ENCODE measurements at regions not wholly inside any gene's neighbourhood (a gene's known extent, or its start where the extent isn't known, plus 50 kb on each side); places are given as distances from the start of the nearest gene placed in this dataset.

GRCh38 chr16:65833171-65833871 is 533.2 kb upstream of the CDH5 start:
- H3K4me1 ChIP-seq (ENCODE audit: insufficient read depth, low read length) = peaks cover 8% of the 10 kb centered on the region; the same call in 1 of the 2 replicates
- no peak for DNase-seq (ENCODE audit: low spot score)
- H3K36me3 ChIP-seq (replicated peaks in 1 of 2; ENCODE audit: control insufficient read depth in 1 of 2, insufficient read depth in 2 of 2, low read length in 2 of 2) = no peaks in the 10 kb centered on the region
- no peaks in the 10 kb centered on the region for H3K27me3 ChIP-seq (ENCODE audit: control insufficient read depth in 1 of 2, insufficient read depth in 2 of 2, low read length in 2 of 2)
- H3K79me2 ChIP-seq (ENCODE audit: insufficient read depth, low read length) = no peaks in the 10 kb centered on the region
- no peak overlapping the region for H3K9ac ChIP-seq (ENCODE audit: insufficient read depth, low read depth, low read length)
- in situ Hi-C loops (cut with HindIII; ENCODE audit: extremely low pct_ligation_motif_present, low pct_unique_long_range_greater_than_20kb) = no loop called here
- peak; percentile 70 for ATAC-seq
- no peak overlapping the region for H3K27ac ChIP-seq (ENCODE audit: extremely low read length, insufficient read depth, low read length)
- H3K9me3 ChIP-seq (ENCODE audit: low read length) = no peaks in the 10 kb centered on the region
- H3K4me3 ChIP-seq (replicated peaks in 1 of 3; ENCODE audit: insufficient read depth in 1 of 3, low read depth in 2 of 3, low read length in 3 of 3) = no peak overlapping the region
- no peak overlapping the region for H2AFZ ChIP-seq (ENCODE audit: low read length)
- POLR2A ChIA-PET = no interaction called here
- WGBS (ENCODE audit: low lambda C conversion rate) = 17% methylated on average over 4 of the region's 4 CpGs
- TF ChIP-seq HNF4A (CRISPR knock-in tag; IDR thresholded peaks at IDR 0.05) (0 out of 2 replicates have a peak, but pooled peaks have one; percentile 17), ZNF770 (CRISPR knock-in tag; IDR thresholded peaks at IDR 0.05) (peak; percentile 49; the same call in 1 of the 2 replicates), MAFK (conservative IDR thresholded peaks at IDR 0.05 in 1 of 2, IDR thresholded peaks at IDR 0.05 in 1 of 2; ENCODE audit: low read length in 2 of 2) (peak; percentile 11 to 24; a peak in 1 of 4 replicates), CSRNP2 (CRISPR knock-in tag; conservative IDR thresholded peaks at IDR 0.05; ENCODE audit: low read depth) (no peak)
- H3K4me2 ChIP-seq (ENCODE audit: low read depth, low read length) = no peak overlapping the region
- no peaks in the 10 kb centered on the region for H4K20me1 ChIP-seq (ENCODE audit: insufficient read depth, low read length)
- CTCF ChIA-PET (ENCODE audit: low intra/inter-chr PET ratio, low total read pairs) = no interaction called here
- intact Hi-C loops (cut with micrococcal nuclease; ENCODE audit: unreplicated experiment) = no loop called here
- FAIRE-seq = no peak
- BruUV-seq (replicated peaks) = no TSS peak
